Endothelial cell of umbilical vein (primary cell): ENCODE measurements at regions not wholly inside any gene's neighbourhood (a gene's known extent, or its start where the extent isn't known, plus 50 kb on each side); places are given as distances from the start of the nearest gene placed in this dataset.

Source experiments
- BruUV-seq: library from RNA; stranded (reverse); fragments of 400-500 nt; replicated peaks from 2 replicates; lab custom pipeline; 2021; lab: Mats Ljungman, UMichigan
- CTCF ChIA-PET: fragments of 300-600, 350-600 bp; sonication (Branson Sonifier 250); formaldehyde crosslinking; loops from one replicate; lab custom pipeline; 2021; ENCODE audit warnings: antibody characterized with exemption, inconsistent platforms; lab: Charles Lee
- POLR2A ChIA-PET: fragments of 300-600, 350-600 bp; sonication (Branson Sonifier 250); formaldehyde crosslinking; loops from one replicate; lab custom pipeline; 2021; ENCODE audit warnings: antibody characterized with exemption, inconsistent platforms; lab: Charles Lee
- DNase-seq: peaks from one replicate; pipeline ENCODE4 v3.0.0-alpha.2; 2011; ENCODE audit warnings: low read depth, low spot score
- FAIRE-seq: peaks from 2 replicates; lab custom pipeline; 2011; peaks lifted over from hg19 to GRCh38; lab: Jason Lieb, UNC
- H2AFZ ChIP-seq: 2 replicates; pipeline ENCODE4 v1.6.0; 2012; ENCODE audit warnings: low read depth, low read length, control low read depth, inconsistent platforms
- H3K27ac ChIP-seq: 2 replicates; pipeline ENCODE4 v1.5.1; 2011; ENCODE audit warnings: low read depth, mild to moderate bottlenecking, control low read depth, low read length, moderate library complexity; ENCODE audit not compliant: insufficient read depth
- H3K27me3 ChIP-seq, 2 experiments: 2 replicates each; pipeline versions ENCODE4 v1.6.0 to v1.6.1; 2011; ENCODE audit warnings: low read length in 2 of 2, mixed read lengths in 1 of 2; ENCODE audit not compliant: control insufficient read depth in 2 of 2, insufficient read depth in 2 of 2
- H3K36me3 ChIP-seq, 2 experiments: 2 replicates in 1 of 2; 3 replicates in 1 of 2; pipeline ENCODE4 v1.5.1; 2011; ENCODE audit warnings: low read length in 2 of 2, mild to moderate bottlenecking in 1 of 2, moderate library complexity in 1 of 2; ENCODE audit not compliant: control insufficient read depth in 2 of 2, insufficient read depth in 2 of 2; ENCODE audit errors: extremely low read depth in 1 of 2
- H3K4me1 ChIP-seq: 3 replicates; pipeline ENCODE4 v1.5.1; 2011; ENCODE audit warnings: mild to moderate bottlenecking, low read length; ENCODE audit not compliant: control insufficient read depth, insufficient read depth; ENCODE audit errors: extremely low read depth
- H3K4me2 ChIP-seq: 2 replicates; pipeline ENCODE4 v1.6.1; 2011; ENCODE audit warnings: low read length, control low read depth, mixed read lengths; ENCODE audit not compliant: insufficient read depth
- H3K4me3 ChIP-seq, 3 experiments: fragments of 200-600 bp in 1 of 3; sonication (generic), shearing (Covaris generic) in 1 of 3; replicated peaks in 1 of 3; 2 replicates each; pipeline ENCODE4 v1.5.1; 2011 to 2016; ENCODE audit warnings: control low read depth in 3 of 3, low read length in 3 of 3, mild to moderate bottlenecking in 2 of 3, inconsistent platforms in 1 of 3, low read depth in 1 of 3, moderate library complexity in 1 of 3; ENCODE audit not compliant: insufficient read depth in 1 of 3
- H3K79me2 ChIP-seq: 2 replicates; pipeline ENCODE4 v1.6.0; 2012; ENCODE audit warnings: low read length, inconsistent platforms; ENCODE audit not compliant: control insufficient read depth, insufficient read depth
- H3K9ac ChIP-seq: replicated peaks from 2 replicates; pipeline ENCODE3; 2011; ENCODE audit warnings: low read length, control low read depth; ENCODE audit not compliant: insufficient read depth; ENCODE audit errors: extremely low read depth
- H3K9me1 ChIP-seq: replicated peaks from 3 replicates; pipeline ENCODE4 v1.6.0; 2011; ENCODE audit warnings: mild to moderate bottlenecking, low read length; ENCODE audit not compliant: control insufficient read depth, insufficient read depth; ENCODE audit errors: extremely low read depth
- H3K9me3 ChIP-seq: replicated peaks from 2 replicates; pipeline ENCODE4 v1.5.1; 2012; ENCODE audit warnings: low read length, inconsistent platforms; ENCODE audit not compliant: control insufficient read depth, insufficient read depth
- H4K20me1 ChIP-seq: replicated peaks from 2 replicates; pipeline ENCODE3; 2011; ENCODE audit warnings: mild to moderate bottlenecking, low read length; ENCODE audit not compliant: control insufficient read depth, insufficient read depth; ENCODE audit errors: extremely low read depth
- EZH2 ChIP-seq: IDR thresholded peaks from 2 replicates; pipeline ENCODE4 v1.6.1; 2012; ENCODE audit warnings: borderline replicate concordance, low read depth, mild to moderate bottlenecking, moderate library complexity, low read length, inconsistent platforms; ENCODE audit not compliant: severe bottlenecking
- FOS ChIP-seq: IDR thresholded peaks from 2 replicates; pipeline ENCODE4 v1.6.1; 2011; ENCODE audit warnings: mild to moderate bottlenecking, low read length, moderate library complexity, borderline replicate concordance; ENCODE audit not compliant: insufficient read depth
- GATA2 ChIP-seq: IDR thresholded peaks from 2 replicates; pipeline ENCODE4 v1.7.0; 2011; ENCODE audit warnings: low read depth, mild to moderate bottlenecking, moderate library complexity, mixed read lengths, low read length; ENCODE audit not compliant: insufficient read length, insufficient read depth
- JUN ChIP-seq: IDR thresholded peaks from 2 replicates; pipeline ENCODE4 v1.6.1; 2011; ENCODE audit warnings: borderline replicate concordance, low read depth; ENCODE audit not compliant: insufficient read length, insufficient read depth
- MAX ChIP-seq: IDR thresholded peaks from 2 replicates; pipeline ENCODE4 v1.6.1; 2011; ENCODE audit not compliant: insufficient read depth, insufficient read length
- MYC ChIP-seq: IDR thresholded peaks from one replicate; pipeline ENCODE4 v1.6.1; 2011; ENCODE audit warnings: mild to moderate bottlenecking, low read depth, low read length
- POLR2A ChIP-seq: IDR thresholded peaks from 2 replicates; pipeline ENCODE4 v1.6.1; 2012; ENCODE audit warnings: low read depth, mild to moderate bottlenecking, control low read depth, low read length
- POLR2AphosphoS5 ChIP-seq: IDR thresholded peaks from 2 replicates; pipeline ENCODE4 v1.6.1; 2012; ENCODE audit warnings: low read depth, mild to moderate bottlenecking, control low read depth, low read length, moderate library complexity; ENCODE audit not compliant: insufficient read depth
- dilution Hi-C: fragments of 300-500 bp; cut with MboI; formaldehyde crosslinking; loops from one replicate; pipeline ENCODE4 v1.15.0; 2019; ENCODE audit warnings: low sequenced_read_pairs; ENCODE audit not compliant: extremely low pct_ligation_motif_present
- intact Hi-C: fragments of 100-400 bp; cut with micrococcal nuclease; formaldehyde crosslinking; loops from one replicate; pipeline ENCODE4 v1.10.0; 2022
- TF ChIP-seq, protein P1 (sequence below), 2 donors: IDR thresholded peaks; 1 replicate in 1 of 2; 2 replicates in 1 of 2; pipeline ENCODE4 v1.5.1; 2011; ENCODE audit warnings: low read length in 2 of 2, mild to moderate bottlenecking in 2 of 2, moderate library complexity in 2 of 2, control low read depth in 1 of 2, inconsistent platforms in 1 of 2, low read depth in 1 of 2; ENCODE audit not compliant: insufficient read depth in 1 of 2; ENCODE audit errors: extremely low read depth in 1 of 2

GRCh38 chr1:93738926-93739325, 57.3 kb upstream of the BCAR3 start:
- intact Hi-C loops (loop anchor here (5.0 kb wide), 1 partner anchor 112 kb away; no protein-coding TSS in a partner anchor), dilution Hi-C loops (no loop called here)
- H3K27me3 ChIP-seq, result no peaks in the 10 kb centered on the region
- H4K20me1 ChIP-seq, result no peaks in the 10 kb centered on the region
- H3K79me2 ChIP-seq, result no peaks in the 10 kb centered on the region
- H3K4me1 ChIP-seq, result no peaks in the 10 kb centered on the region
- no TSS peak for BruUV-seq
- no peaks in the 10 kb centered on the region for H3K36me3 ChIP-seq
- ChIA-PET POLR2A (no interaction called here), CTCF (no interaction called here)
- no peaks in the 10 kb centered on the region for H3K9me1 ChIP-seq
- no peak overlapping the region for H3K4me2 ChIP-seq
- no peaks in the 10 kb centered on the region for H3K9me3 ChIP-seq
- FAIRE-seq (no peak), DNase-seq (no peak)
- no peak for TF ChIP-seq GATA2
- TF ChIP-seq POLR2AphosphoS5, result no peak
- TF ChIP-seq, protein P1, sequence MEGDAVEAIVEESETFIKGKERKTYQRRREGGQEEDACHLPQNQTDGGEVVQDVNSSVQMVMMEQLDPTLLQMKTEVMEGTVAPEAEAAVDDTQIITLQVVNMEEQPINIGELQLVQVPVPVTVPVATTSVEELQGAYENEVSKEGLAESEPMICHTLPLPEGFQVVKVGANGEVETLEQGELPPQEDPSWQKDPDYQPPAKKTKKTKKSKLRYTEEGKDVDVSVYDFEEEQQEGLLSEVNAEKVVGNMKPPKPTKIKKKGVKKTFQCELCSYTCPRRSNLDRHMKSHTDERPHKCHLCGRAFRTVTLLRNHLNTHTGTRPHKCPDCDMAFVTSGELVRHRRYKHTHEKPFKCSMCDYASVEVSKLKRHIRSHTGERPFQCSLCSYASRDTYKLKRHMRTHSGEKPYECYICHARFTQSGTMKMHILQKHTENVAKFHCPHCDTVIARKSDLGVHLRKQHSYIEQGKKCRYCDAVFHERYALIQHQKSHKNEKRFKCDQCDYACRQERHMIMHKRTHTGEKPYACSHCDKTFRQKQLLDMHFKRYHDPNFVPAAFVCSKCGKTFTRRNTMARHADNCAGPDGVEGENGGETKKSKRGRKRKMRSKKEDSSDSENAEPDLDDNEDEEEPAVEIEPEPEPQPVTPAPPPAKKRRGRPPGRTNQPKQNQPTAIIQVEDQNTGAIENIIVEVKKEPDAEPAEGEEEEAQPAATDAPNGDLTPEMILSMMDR (IDR thresholded peaks at IDR 0.05; ENCODE audit: extremely low read depth in 1 of 2, insufficient read depth in 1 of 2, low read depth in 1 of 2, low read length in 2 of 2), result no peak
- no peak overlapping the region for H2AFZ ChIP-seq
- no peak overlapping the region for H3K27ac ChIP-seq
- H3K4me3 ChIP-seq, result no peak overlapping the region
- no peak overlapping the region for H3K9ac ChIP-seq

DNA sequence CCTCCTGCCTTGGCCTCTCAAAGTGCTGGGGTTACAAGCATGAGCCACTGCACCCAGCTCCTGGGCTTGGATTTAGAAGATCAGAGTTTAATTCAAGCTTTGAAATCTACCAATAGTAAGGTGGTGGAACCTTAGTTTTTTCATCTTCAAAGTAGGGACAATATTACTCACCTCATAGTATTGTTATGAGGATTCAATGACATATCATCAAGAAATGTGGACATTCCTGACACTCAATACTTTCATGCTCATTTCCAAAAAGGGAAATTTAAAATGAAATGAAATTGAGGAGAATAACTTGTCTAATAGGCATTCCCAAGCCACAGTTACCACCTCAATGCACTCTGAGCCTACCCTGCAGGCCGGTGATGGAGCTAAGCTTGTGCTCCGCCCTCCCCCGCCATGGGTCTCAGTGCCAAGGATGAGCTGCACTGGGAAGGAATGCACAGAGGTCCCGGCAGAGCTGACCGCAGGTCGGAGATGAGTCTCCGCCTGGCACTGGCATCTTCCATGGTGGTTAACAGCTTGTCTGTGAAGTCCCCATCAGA, 56.5 kb upstream of the BCAR3 start:
- H3K27ac ChIP-seq, result no peak overlapping the region
- no peak overlapping the region for H3K9ac ChIP-seq
- no peak overlapping the region for H2AFZ ChIP-seq
- CTCF ChIA-PET, result interaction anchor here (1.3 kb wide), 1 partner anchor 76 kb away, joined by 6 read pairs; no protein-coding TSS in a partner anchor
- no peak for FAIRE-seq
- POLR2A ChIA-PET, result no interaction called here
- H3K27me3 ChIP-seq, result no peaks in the 10 kb centered on the region
- intact Hi-C loops, result loop anchor here (5.0 kb wide), 1 partner anchor 111 kb away; no protein-coding TSS in a partner anchor
- no TSS peak for BruUV-seq
- no peaks in the 10 kb centered on the region for H3K4me1 ChIP-seq
- H3K4me3 ChIP-seq, result no peak overlapping the region
- no peaks in the 10 kb centered on the region for H3K79me2 ChIP-seq
- dilution Hi-C loops, result no loop called here
- no peak overlapping the region for H3K4me2 ChIP-seq
- no peaks in the 10 kb centered on the region for H3K9me3 ChIP-seq
- H3K9me1 ChIP-seq, result no peaks in the 10 kb centered on the region
- no peaks in the 10 kb centered on the region for H3K36me3 ChIP-seq
- no peak for TF ChIP-seq MAX
- TF ChIP-seq, protein P1 (IDR thresholded peaks at IDR 0.05; ENCODE audit: extremely low read depth in 1 of 2, insufficient read depth in 1 of 2, low read depth in 1 of 2, low read length in 2 of 2), result no peak
- TF ChIP-seq FOS, result no peak
- no peak for TF ChIP-seq EZH2
- TF ChIP-seq MYC, result no peak
- TF ChIP-seq POLR2AphosphoS5, result no peak
- TF ChIP-seq GATA2, result no peak
- TF ChIP-seq POLR2A, result no peak
- TF ChIP-seq JUN, result no peak
- DNase-seq, result no peak
- H4K20me1 ChIP-seq, result no peaks in the 10 kb centered on the region
